GM12878 (cell line): ENCODE measurements at regions not wholly inside any gene's neighbourhood (a gene's known extent, or its start where the extent isn't known, plus 50 kb on each side); places are given as distances from the start of the nearest gene placed in this dataset.

Experiments used
- ATAC-seq: fragments of 200-7000 bp; cut with Tn5 transposase; 3 replicates; pipeline ENCODE4 v1.9.1; 2020; ENCODE audit warnings: mild to moderate bottlenecking, moderate library complexity
- BruUV-seq: library from RNA; stranded (reverse); fragments of 400-500 nt; replicated peaks from 2 replicates; lab custom pipeline; 2021; lab: Mats Ljungman, UMichigan
- CTCF ChIA-PET: fragments of 300-600 bp; sonication (Branson Sonifier 250); formaldehyde crosslinking; extraction: SDS; loops from one replicate; lab custom pipeline; 2021; ENCODE audit warnings: inconsistent platforms; lab: Yijun Ruan, JAX
- POLR2A ChIA-PET: fragments of 350-600 bp; formaldehyde crosslinking; extraction: SDS; loops from one replicate; lab custom pipeline; 2021; ENCODE audit warnings: inconsistent platforms; lab: Charles Lee
- RAD21 ChIA-PET: fragments of 300-600 bp; sonication (Branson Sonifier 250); formaldehyde crosslinking; loops from one replicate; lab custom pipeline; 2023; ENCODE audit warnings: antibody characterized with exemption; ENCODE audit not compliant: unreplicated experiment; lab: Charles Lee
- SMC1A ChIA-PET: fragments of 300-600 bp; sonication (Branson Sonifier 250); formaldehyde crosslinking; loops from one replicate; lab custom pipeline; 2023; ENCODE audit not compliant: unreplicated experiment, uncharacterized antibody; lab: Charles Lee
- DNase-seq: peaks from one replicate; pipeline ENCODE4 v3.0.0-alpha.2; 2011; ENCODE audit warnings: low read depth, low spot score
- FAIRE-seq: peaks from 3 replicates; lab custom pipeline; 2011; peaks lifted over from hg19 to GRCh38; lab: Jason Lieb, UNC
- H2AFZ ChIP-seq: 2 replicates; pipeline ENCODE4 v1.6.0; 2011; ENCODE audit warnings: low read depth, low read length, control low read depth; ENCODE audit not compliant: control insufficient read depth
- H3K27ac ChIP-seq: 2 replicates; pipeline ENCODE4 v1.5.1; 2011; ENCODE audit warnings: control low read depth; ENCODE audit not compliant: control insufficient read depth, insufficient read depth
- H3K27me3 ChIP-seq, 2 experiments: replicated peaks in 1 of 2; 2 replicates each; pipeline versions ENCODE4 v1.6.0 to v1.6.1; 2011; ENCODE audit warnings: low read length in 1 of 2; ENCODE audit not compliant: control insufficient read depth in 2 of 2, insufficient read depth in 2 of 2
- H3K36me3 ChIP-seq, 2 experiments: 2 replicates each; pipeline ENCODE4 v1.5.1; 2011; ENCODE audit warnings: low read length in 1 of 2; ENCODE audit not compliant: control insufficient read depth in 2 of 2, insufficient read depth in 2 of 2
- H3K4me1 ChIP-seq: 2 replicates; pipeline ENCODE4 v1.6.1; 2011; ENCODE audit warnings: mild to moderate bottlenecking, low read length, moderate library complexity, mixed read lengths; ENCODE audit not compliant: control insufficient read depth, insufficient read depth
- H3K4me2 ChIP-seq: 2 replicates; pipeline ENCODE4 v1.6.0; 2011; ENCODE audit warnings: control low read depth; ENCODE audit not compliant: control insufficient read depth, insufficient read depth
- H3K4me3 ChIP-seq: fragments of 200-600 bp; sonication (generic); 2 replicates; pipeline ENCODE4 v1.5.1; 2016
- H3K79me2 ChIP-seq: 2 replicates; pipeline ENCODE4 v1.6.0; 2011; ENCODE audit warnings: low read length; ENCODE audit not compliant: control insufficient read depth, insufficient read depth
- H3K9ac ChIP-seq: 2 replicates; pipeline ENCODE4 v1.8.0; 2011; ENCODE audit warnings: low read length, control low read depth, mixed read lengths; ENCODE audit not compliant: control insufficient read depth, insufficient read depth
- H3K9me3 ChIP-seq: replicated peaks from 3 replicates; pipeline ENCODE4 v1.5.1; 2011; ENCODE audit warnings: mild to moderate bottlenecking, low read length; ENCODE audit not compliant: control insufficient read depth, insufficient read depth
- H4K20me1 ChIP-seq: 2 replicates; pipeline ENCODE4 v1.6.0; 2011; ENCODE audit not compliant: control insufficient read depth, insufficient read depth
- GATAD2B ChIP-seq: fragments of 450-650 bp; conservative IDR thresholded peaks from 2 replicates; pipeline ENCODE4 v1.6.1; 2017; ENCODE audit warnings: low read depth, mild to moderate bottlenecking, moderate library complexity
- LARP7 ChIP-seq: fragments of 450-650 bp; IDR thresholded peaks from 2 replicates; pipeline ENCODE4 v1.6.1; 2017; ENCODE audit warnings: mild to moderate bottlenecking
- MEF2B ChIP-seq: fragments of 450-650 bp; IDR thresholded peaks from 2 replicates; pipeline ENCODE4 v1.6.1; 2018; ENCODE audit warnings: mild to moderate bottlenecking, moderate library complexity; ENCODE audit not compliant: partially characterized antibody, poor library complexity, severe bottlenecking
- PML ChIP-seq: IDR thresholded peaks from 2 replicates; pipeline ENCODE4 v1.6.1; 2012; ENCODE audit warnings: low read length, inconsistent platforms
- POLR2A ChIP-seq: IDR thresholded peaks from 2 replicates; pipeline ENCODE4 v1.6.1; 2011; ENCODE audit warnings: low read depth, mild to moderate bottlenecking, low read length
- RCOR1 ChIP-seq: conservative IDR thresholded peaks from 2 replicates; pipeline ENCODE4 v1.6.1; 2012; ENCODE audit warnings: low read depth, low read length, improper control_type of control experiment
- SIX5 ChIP-seq: IDR thresholded peaks from 2 replicates; pipeline ENCODE4 v1.6.1; 2011; ENCODE audit warnings: mild to moderate bottlenecking, low read depth, low read length, moderate library complexity; ENCODE audit not compliant: severe bottlenecking
- SP1 ChIP-seq: IDR thresholded peaks from one replicate; pipeline ENCODE4 v1.6.1; 2011; ENCODE audit warnings: low read depth, low read length
- SUZ12 ChIP-seq: fragments of 200-600 bp; sonication (generic); IDR thresholded peaks from one replicate; pipeline ENCODE4 v1.6.1; 2018; ENCODE audit warnings: antibody characterized with exemption, mild to moderate bottlenecking; ENCODE audit not compliant: unreplicated experiment
- WGBS: methylation state at CpG from one replicate; pipeline ENCODE4 v1.1.6; 2016; ENCODE audit warnings: low lambda C conversion rate; ENCODE audit not compliant: insufficient replicate concordance, insufficient coverage; ENCODE audit errors: missing lambda C conversion rate; 5-methylcytosine and 5-hydroxymethylcytosine counted together
- in situ Hi-C: fragments of 300-500 bp; cut with MboI; formaldehyde crosslinking; loops from 9 replicates; pipeline ENCODE4 v1.14.3; 2018; ENCODE audit warnings: mixed read lengths
- intact Hi-C: fragments of 100-400 bp; cut with micrococcal nuclease; formaldehyde crosslinking; loops from one replicate; pipeline ENCODE4 v1.14.2; 2022; ENCODE audit not compliant: unreplicated experiment
- TF ChIP-seq, protein P1 (sequence below): fragments of 450-650 bp; formaldehyde crosslinking; IDR thresholded peaks from 2 replicates; pipeline ENCODE4 v1.5.0; 2022; ENCODE audit warnings: mild to moderate bottlenecking, missing genetic modification characterization
- TF ChIP-seq, protein P2 (sequence below): IDR thresholded peaks from 2 replicates; pipeline ENCODE4 v1.6.1; 2011; ENCODE audit warnings: low read depth, low read length, improper control_type of control experiment, borderline replicate concordance

DNA sequence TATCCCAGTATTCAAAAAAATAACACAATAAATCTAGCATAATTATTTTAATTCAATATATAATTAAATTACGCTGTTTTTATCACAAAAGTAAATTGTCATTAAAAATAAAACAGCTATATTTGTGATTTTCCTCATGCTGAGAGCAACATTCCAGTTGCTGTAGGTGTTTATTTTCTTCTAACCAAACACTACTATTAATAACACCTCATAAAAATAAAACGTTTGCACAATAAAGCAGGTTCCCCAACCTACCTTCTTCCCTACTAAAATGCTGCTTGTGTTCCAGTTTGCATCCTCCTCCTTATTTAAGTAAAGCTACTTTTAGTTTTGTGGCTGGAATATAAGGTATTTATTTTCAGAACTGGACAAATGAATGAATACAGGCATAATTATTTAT is 108.2 kb upstream of the LGSN start:
- WGBS, result 62% methylated on average over 2 of the region's 2 CpGs
- no peaks in the 10 kb centered on the region for H3K36me3 ChIP-seq
- intact Hi-C loops, result no loop called here
- CTCF ChIA-PET, result no interaction called here
- BruUV-seq, result no TSS peak
- no peaks in the 10 kb centered on the region for H3K27me3 ChIP-seq
- POLR2A ChIA-PET, result no interaction called here
- H4K20me1 ChIP-seq, result no peaks in the 10 kb centered on the region
- H3K4me3 ChIP-seq, result no peak overlapping the region
- RAD21 ChIA-PET, result no interaction called here
- in situ Hi-C loops, result no loop called here
- ATAC-seq (no peak), DNase-seq (no peak), FAIRE-seq (no peak)
- no peak for TF ChIP-seq MEF2B
- TF ChIP-seq PML, result no peak
- TF ChIP-seq SIX5, result no peak
- TF ChIP-seq SP1, result no peak
- no peaks in the 10 kb centered on the region for H3K79me2 ChIP-seq
- H3K27ac ChIP-seq, result no peak overlapping the region
- no peak overlapping the region for H3K4me2 ChIP-seq
- no peak overlapping the region for H3K9ac ChIP-seq
- SMC1A ChIA-PET, result interaction anchor here (1.0 kb wide), 1 partner anchor 75 kb away, joined by 3 read pairs; no protein-coding TSS in a partner anchor
- no peaks in the 10 kb centered on the region for H3K4me1 ChIP-seq
- no peak overlapping the region for H2AFZ ChIP-seq
- H3K9me3 ChIP-seq, result no peaks in the 10 kb centered on the region

- no peak overlapping the region for H3K4me2 ChIP-seq
- H3K27ac ChIP-seq, result no peak overlapping the region
- no peak for FAIRE-seq
- in situ Hi-C loops, result no loop called here
- ATAC-seq, result no peak
- CTCF ChIA-PET, result no interaction called here
- H3K9me3 ChIP-seq, result no peaks in the 10 kb centered on the region
- POLR2A ChIA-PET, result no interaction called here
- RAD21 ChIA-PET, result no interaction called here
- H3K79me2 ChIP-seq, result no peaks in the 10 kb centered on the region
- no peak overlapping the region for H3K4me3 ChIP-seq
- no peak overlapping the region for H3K9ac ChIP-seq
- intact Hi-C loops, result no loop called here
- H4K20me1 ChIP-seq, result no peaks in the 10 kb centered on the region
- no peaks in the 10 kb centered on the region; a peak in 1 of 4 replicates for H3K27me3 ChIP-seq
- no TSS peak for BruUV-seq
- no peaks in the 10 kb centered on the region for H3K4me1 ChIP-seq
- H3K36me3 ChIP-seq, result no peaks in the 10 kb centered on the region
- SMC1A ChIA-PET, result no interaction called here
- WGBS, result 72% methylated on average over 2 of the region's 2 CpGs
- DNase-seq, result no peak
- no peak overlapping the region for H2AFZ ChIP-seq
- TF ChIP-seq SUZ12 (no peak), POLR2A (no peak), RCOR1 (no peak), GATAD2B (no peak), LARP7 (no peak)
- TF ChIP-seq, protein P1, sequence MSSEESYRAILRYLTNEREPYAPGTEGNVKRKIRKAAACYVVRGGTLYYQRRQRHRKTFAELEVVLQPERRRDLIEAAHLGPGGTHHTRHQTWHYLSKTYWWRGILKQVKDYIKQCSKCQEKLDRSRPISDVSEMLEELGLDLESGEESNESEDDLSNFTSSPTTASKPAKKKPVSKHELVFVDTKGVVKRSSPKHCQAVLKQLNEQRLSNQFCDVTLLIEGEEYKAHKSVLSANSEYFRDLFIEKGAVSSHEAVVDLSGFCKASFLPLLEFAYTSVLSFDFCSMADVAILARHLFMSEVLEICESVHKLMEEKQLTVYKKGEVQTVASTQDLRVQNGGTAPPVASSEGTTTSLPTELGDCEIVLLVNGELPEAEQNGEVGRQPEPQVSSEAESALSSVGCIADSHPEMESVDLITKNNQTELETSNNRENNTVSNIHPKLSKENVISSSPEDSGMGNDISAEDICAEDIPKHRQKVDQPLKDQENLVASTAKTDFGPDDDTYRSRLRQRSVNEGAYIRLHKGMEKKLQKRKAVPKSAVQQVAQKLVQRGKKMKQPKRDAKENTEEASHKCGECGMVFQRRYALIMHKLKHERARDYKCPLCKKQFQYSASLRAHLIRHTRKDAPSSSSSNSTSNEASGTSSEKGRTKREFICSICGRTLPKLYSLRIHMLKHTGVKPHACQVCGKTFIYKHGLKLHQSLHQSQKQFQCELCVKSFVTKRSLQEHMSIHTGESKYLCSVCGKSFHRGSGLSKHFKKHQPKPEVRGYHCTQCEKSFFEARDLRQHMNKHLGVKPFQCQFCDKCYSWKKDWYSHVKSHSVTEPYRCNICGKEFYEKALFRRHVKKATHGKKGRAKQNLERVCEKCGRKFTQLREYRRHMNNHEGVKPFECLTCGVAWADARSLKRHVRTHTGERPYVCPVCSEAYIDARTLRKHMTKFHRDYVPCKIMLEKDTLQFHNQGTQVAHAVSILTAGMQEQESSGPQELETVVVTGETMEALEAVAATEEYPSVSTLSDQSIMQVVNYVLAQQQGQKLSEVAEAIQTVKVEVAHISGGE, result no peak
- TF ChIP-seq, protein P2, sequence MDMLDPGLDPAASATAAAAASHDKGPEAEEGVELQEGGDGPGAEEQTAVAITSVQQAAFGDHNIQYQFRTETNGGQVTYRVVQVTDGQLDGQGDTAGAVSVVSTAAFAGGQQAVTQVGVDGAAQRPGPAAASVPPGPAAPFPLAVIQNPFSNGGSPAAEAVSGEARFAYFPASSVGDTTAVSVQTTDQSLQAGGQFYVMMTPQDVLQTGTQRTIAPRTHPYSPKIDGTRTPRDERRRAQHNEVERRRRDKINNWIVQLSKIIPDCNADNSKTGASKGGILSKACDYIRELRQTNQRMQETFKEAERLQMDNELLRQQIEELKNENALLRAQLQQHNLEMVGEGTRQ, result no peak
Observed at GRCh38 chr6:63430985-63431519, 111.3 kb upstream of the LGSN start.
